Activated CD8-positive, alpha-beta T cell treated with anti-CD3 and anti-CD28 coated beads for 36 hours (primary cell): ENCODE measurements at regions not wholly inside any gene's neighbourhood (a gene's known extent, or its start where the extent isn't known, plus 50 kb on each side); places are given as distances from the start of the nearest gene placed in this dataset.

Experiments used
- ATAC-seq: fragments of 200-7000 bp; cut with Tn5 transposase; one replicate; pipeline ENCODE4 v1.10.0; 2021; ENCODE audit warnings: mild to moderate bottlenecking, moderate library complexity
- CTCF ChIA-PET: fragments of 350-600 bp; sonication (Branson Sonifier 250); formaldehyde crosslinking; loops from one replicate; lab custom pipeline; 2021; ENCODE audit warnings: antibody characterized with exemption; lab: Charles Lee
- POLR2A ChIA-PET: fragments of 350-600 bp; sonication (Branson Sonifier 250); formaldehyde crosslinking; loops from one replicate; lab custom pipeline; 2021; ENCODE audit warnings: antibody characterized with exemption; lab: Charles Lee
- DNase-seq: peaks from one replicate; pipeline ENCODE4 v3.0.0-alpha.2; 2020
- H3K27ac Mint-ChIP-seq: one replicate; pipeline ENCODE4 v1.8.0; 2021; ENCODE audit warnings: mild to moderate bottlenecking, mixed read lengths
- H3K27me3 Mint-ChIP-seq: one replicate; pipeline ENCODE4 v1.8.0; 2021; ENCODE audit warnings: mixed read lengths
- H3K36me3 Mint-ChIP-seq: one replicate; pipeline ENCODE4 v1.8.0; 2021; ENCODE audit warnings: low read depth, mixed read lengths
- H3K4me1 Mint-ChIP-seq: one replicate; pipeline ENCODE4 v1.8.0; 2021; ENCODE audit warnings: low read depth, mixed read lengths
- H3K4me3 Mint-ChIP-seq: one replicate; pipeline ENCODE4 v1.8.0; 2021; ENCODE audit warnings: mild to moderate bottlenecking, moderate library complexity, mixed read lengths
- H3K9me3 Mint-ChIP-seq: one replicate; pipeline ENCODE4 v1.8.0; 2021; ENCODE audit warnings: mixed read lengths
- CTCF ChIP-seq: fragments of 200-600 bp; IDR thresholded peaks from one replicate; pipeline ENCODE4 v1.8.0; 2022; ENCODE audit warnings: antibody characterized with exemption, mild to moderate bottlenecking
- intact Hi-C: fragments of 100-400 bp; cut with micrococcal nuclease; formaldehyde crosslinking; loops from one replicate; pipeline ENCODE4 v1.10.0; 2022

- peaks cover 64% of the 10 kb centered on the region for H3K4me1 Mint-ChIP-seq
- H3K27me3 Mint-ChIP-seq, result no peaks in the 10 kb centered on the region
- no peaks in the 10 kb centered on the region for H3K9me3 Mint-ChIP-seq
- H3K36me3 Mint-ChIP-seq, result peaks cover 10% of the 10 kb centered on the region
- ATAC-seq, result no peak
- intact Hi-C loops, result loop anchor here (5.0 to 10.0 kb wide), 2 partner anchors 88 to 275 kb away; no protein-coding TSS in a partner anchor
- H3K27ac Mint-ChIP-seq, result no peak overlapping the region
- CTCF ChIA-PET, result interaction anchor here (1.1 kb wide), 1 partner anchor 15 kb away, joined by 3 read pairs; no protein-coding TSS in a partner anchor
- no peak for DNase-seq
- no peak for TF ChIP-seq CTCF
- POLR2A ChIA-PET, result interaction anchor here (1.2 to 2.7 kb wide), 2 partner anchors 20 to 25 kb away, joined by 3 to 7 read pairs; no protein-coding TSS in a partner anchor
- no peak overlapping the region for H3K4me3 Mint-ChIP-seq
Observed at GRCh38 chr2:144239726-144240125, 280.2 kb downstream of the ZEB2 start.

- peak; percentile 17 for DNase-seq
- Mint-ChIP-seq H3K27me3 (no peaks in the 10 kb centered on the region), H3K9me3 (no peaks in the 10 kb centered on the region), H3K27ac (peak overlapping the region; percentile 49), H3K4me1 (peaks cover 68% of the 10 kb centered on the region), H3K4me3 (no peak overlapping the region), H3K36me3 (peaks cover 13% of the 10 kb centered on the region)
- POLR2A ChIA-PET, result interaction anchor here (2.7 kb wide), 1 partner anchor 19 kb away, joined by 7 read pairs; no protein-coding TSS in a partner anchor
- no peak for TF ChIP-seq CTCF
- CTCF ChIA-PET, result interaction anchor here (1.1 kb wide), 1 partner anchor 15 kb away, joined by 3 read pairs; no protein-coding TSS in a partner anchor
- intact Hi-C loops, result loop anchor here (5.0 to 10.0 kb wide), 2 partner anchors 88 to 275 kb away; no protein-coding TSS in a partner anchor
- ATAC-seq, result no peak
Observed at GRCh38 chr2:144239306-144239705, 280.6 kb downstream of the ZEB2 start.

- Mint-ChIP-seq H3K4me1 (peaks cover 79% of the 10 kb centered on the region), H3K36me3 (peaks cover 13% of the 10 kb centered on the region), H3K27ac (peak overlapping the region; percentile 53), H3K4me3 (no peak overlapping the region), H3K9me3 (no peaks in the 10 kb centered on the region), H3K27me3 (no peaks in the 10 kb centered on the region)
- no peak for DNase-seq
- TF ChIP-seq CTCF, result no peak
- POLR2A ChIA-PET, result interaction anchor here (0.7 to 2.7 kb wide), 3 partner anchors 11 to 33 kb away, joined by 3 to 7 read pairs (median 3); no protein-coding TSS in a partner anchor
- intact Hi-C loops, result loop anchor here (5.0 to 10.0 kb wide), 2 partner anchors 89 to 277 kb away; no protein-coding TSS in a partner anchor
- ATAC-seq, result no peak
- CTCF ChIA-PET, result interaction anchor here (1.1 to 1.5 kb wide), 2 partner anchors 13 to 73 kb away, joined by 3 read pairs; no protein-coding TSS in a partner anchor
Observed at GRCh38 chr2:144237830-144238627, 281.9 kb downstream of the ZEB2 start.

DNA sequence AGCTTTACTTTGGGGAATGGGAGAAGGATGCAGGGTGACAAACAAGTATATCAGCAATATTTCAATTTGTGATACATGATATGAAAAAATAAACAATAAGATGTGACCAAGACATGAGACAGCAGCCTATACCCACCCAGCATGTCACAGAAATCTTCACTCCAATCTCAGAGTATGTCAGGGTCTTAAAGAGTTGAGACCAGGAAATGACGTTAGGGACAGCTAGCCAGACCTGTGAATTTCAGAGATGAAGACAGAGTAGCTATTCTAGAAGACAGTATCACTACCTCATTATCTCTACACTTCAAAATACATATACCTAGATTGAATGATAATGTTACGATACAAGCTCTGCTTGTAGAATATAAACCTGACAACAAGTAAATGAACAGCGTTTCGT lies 282.8 kb downstream of the ZEB2 start:
- Mint-ChIP-seq H3K9me3 (no peaks in the 10 kb centered on the region), H3K4me3 (no peak overlapping the region), H3K27ac (peak overlapping the region; percentile 62), H3K36me3 (peaks cover 14% of the 10 kb centered on the region), H3K27me3 (no peaks in the 10 kb centered on the region), H3K4me1 (peaks cover 85% of the 10 kb centered on the region)
- intact Hi-C loops, result loop anchor here (5.0 to 10.0 kb wide), 2 partner anchors 90 to 278 kb away; no protein-coding TSS in a partner anchor
- CTCF ChIA-PET, result interaction anchor here (1.1 to 1.5 kb wide), 2 partner anchors 12 to 74 kb away, joined by 3 read pairs; no protein-coding TSS in a partner anchor
- POLR2A ChIA-PET, result interaction anchor here (0.5 kb wide), 1 partner anchor 748 kb away, joined by 3 read pairs; no protein-coding TSS in a partner anchor
- ATAC-seq (no peak), DNase-seq (no peak)
- no peak for TF ChIP-seq CTCF
